HG03378 (cell line): ENCODE measurements at regions not wholly inside any gene's neighbourhood (a gene's known extent, or its start where the extent isn't known, plus 50 kb on each side); places are given as distances from the start of the nearest gene placed in this dataset.

Source experiments
- ATAC-seq: cut with Tn5 transposase; IDR thresholded peaks from one replicate; pipeline ENCODE4 v1.9.1; 2021; ENCODE audit warnings: mild to moderate bottlenecking, moderate library complexity; ENCODE audit not compliant: unreplicated experiment

DNA sequence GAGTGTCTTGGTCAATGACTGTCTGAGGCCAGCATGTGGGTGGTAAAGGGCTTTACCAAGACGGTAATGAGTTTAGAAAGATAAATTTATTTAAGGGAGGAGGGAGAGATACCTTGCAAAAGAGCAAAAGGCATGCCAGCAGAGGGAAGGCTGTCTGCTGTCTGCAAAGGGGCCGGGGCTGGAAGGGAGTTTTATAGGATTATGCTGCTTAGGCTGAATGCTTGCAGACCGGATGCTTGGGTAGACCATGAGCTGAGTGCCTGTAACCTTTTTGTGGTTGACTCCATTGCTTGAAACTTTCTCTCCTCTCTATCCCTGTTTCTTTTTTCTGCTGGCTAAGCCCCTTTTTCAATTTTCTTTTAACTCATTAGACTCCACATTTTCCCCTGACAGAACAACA lies 1543.0 kb downstream of the OTOL1 start:
- ATAC-seq = no peak

DNA sequence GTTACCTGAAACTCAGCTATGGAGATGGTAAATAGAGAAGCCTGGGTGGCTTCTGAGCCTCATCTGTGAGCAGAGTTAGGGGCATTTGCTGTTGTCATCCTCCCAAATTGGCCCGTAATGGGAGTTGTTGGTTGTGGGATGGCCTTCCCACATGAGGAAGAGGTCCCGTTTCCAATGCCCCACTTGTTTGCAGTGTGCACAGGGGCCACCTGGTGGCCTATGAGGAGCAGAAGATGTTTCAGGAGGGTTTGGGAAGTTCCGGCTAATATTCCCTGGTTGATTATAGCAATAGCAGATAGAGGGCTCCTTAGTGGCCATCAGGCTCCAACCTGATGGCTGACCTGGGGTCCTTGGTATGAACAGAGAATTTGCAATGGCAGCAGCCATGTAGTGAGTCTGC lies 1546.5 kb downstream of the OTOL1 start:
- no peak for ATAC-seq

DNA sequence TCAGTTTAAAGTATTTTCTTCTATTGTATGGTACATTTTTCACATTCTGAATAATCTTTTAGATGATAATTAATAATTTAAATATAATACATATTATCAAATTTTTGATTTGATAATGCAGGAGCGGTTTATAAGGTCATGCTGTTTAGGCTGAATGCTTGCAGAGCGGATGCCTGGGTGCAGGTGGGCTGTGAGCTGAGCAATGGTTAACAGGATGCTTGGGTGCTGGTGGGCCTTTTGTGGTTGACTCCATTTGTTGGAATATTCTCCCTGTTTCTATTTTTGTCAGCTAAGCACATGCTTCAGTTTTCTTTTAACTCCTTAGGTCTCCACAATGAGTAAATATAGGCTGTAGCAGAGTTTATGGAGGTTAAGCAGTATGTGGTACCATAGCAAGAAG lies 1549.3 kb downstream of the OTOL1 start:
- no peak for ATAC-seq

DNA sequence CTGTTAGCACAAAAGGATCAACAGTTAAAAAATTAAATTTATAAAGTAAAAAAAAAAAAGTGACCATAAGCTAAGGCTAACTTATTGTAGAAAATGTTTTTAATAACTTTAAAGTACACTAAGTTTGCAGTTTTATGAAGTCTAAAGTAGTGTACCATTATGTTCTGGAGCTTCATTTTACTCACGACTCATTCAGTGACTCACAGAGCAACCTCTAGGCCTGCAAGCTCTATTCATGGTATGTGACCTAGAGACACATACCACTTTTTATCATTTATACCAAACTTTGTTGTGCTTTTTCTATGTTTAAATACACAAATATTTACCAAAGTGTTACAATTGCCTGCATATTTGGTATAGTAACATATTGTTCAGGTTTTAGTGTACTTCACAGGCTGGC lies 1552.3 kb downstream of the OTOL1 start:
- ATAC-seq = no peak

DNA sequence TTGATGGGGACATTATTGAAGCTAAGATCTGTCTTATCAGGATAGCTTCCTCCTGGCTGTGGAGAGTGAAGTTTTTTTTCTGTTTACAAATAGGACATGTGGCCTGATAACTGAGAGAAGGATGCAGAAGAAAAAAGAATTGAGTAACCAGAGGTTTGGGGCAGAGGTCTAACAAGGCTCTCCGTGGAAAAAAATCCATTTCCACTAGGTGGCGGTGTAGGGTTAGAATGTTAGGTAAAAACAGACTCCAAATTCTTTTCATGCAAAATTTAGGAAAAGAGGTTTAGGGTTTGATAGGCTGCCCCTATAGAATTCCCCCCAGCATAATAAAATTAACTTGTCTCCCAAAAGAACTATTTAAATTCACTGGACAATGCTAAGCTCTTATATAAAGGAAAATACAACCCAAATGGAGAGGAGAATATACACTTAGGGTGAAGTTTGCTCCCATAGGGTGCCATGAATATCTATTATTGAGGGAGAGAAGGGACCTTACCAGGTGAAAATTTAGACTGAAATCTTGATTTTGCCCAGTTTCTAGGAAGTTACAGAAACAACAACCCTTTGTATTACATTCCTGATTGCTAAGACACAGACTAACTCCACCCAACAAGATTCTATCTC lies 1560.4 kb downstream of the OTOL1 start:
- ATAC-seq = no peak

DNA sequence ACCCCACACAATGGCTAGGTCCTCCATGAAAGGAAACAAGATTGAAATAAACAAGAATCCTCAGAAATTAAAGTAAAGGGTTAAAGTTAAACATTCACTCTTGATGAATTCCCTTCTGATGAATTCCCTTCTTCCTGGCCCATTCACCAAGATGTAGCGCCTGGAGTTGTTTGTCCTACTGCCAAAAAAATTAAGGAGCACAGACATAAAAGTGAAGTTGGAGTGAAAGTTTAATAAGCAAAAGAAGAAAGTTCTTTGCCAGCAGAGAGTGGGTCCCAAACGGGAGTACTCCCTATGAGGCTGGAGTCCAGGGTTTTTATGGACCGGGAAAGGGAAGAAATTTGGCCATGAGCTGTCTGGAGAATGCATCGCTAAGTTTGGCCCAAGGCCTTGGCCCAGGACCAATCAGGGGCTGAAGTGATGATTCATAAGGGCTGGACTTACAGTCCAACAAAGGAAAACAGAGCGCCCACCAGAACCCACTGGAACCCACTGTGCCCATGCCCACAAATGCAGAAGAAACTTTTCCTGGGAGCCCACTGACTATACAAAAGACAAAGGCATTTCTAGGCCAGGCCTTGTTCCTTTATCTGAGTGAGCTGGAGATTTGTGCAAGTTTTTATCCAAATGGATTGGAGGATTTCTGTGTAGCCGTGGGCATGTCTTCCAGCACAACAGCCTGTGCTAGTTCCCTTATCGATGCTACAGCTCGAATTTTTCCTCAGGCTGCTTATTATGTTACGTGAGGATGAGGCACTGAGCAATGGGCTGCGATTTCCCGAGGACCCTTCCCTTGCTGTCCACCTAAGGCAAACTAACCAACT lies 1561.6 kb downstream of the OTOL1 start:
- ATAC-seq = no peak

DNA sequence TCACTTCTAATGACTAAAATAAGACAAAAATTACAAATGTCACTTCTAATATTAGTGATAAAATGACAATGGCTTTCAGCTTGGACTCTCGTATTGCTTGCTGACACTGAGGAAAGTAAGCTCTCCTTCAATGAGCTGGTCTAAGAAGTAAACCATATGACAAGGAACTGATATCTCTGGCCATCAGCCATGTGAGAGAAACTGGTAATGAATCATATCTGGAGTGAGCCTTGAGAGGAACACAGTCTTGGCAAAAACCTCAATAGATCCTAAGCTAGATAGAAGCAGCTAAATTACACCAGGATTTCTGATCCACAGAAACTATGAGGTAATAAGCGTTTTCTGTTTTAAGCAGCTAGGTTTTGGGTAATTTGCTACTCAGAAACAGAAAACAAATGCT lies 1575.1 kb downstream of the OTOL1 start:
- no peak for ATAC-seq
